HCT116 (cell line): ENCODE measurements at regions not wholly inside any gene's neighbourhood (a gene's known extent, or its start where the extent isn't known, plus 50 kb on each side); places are given as distances from the start of the nearest gene placed in this dataset.

Experiments used
- ATAC-seq: fragments of 200-7000 bp; cut with Tn5 transposase; 2 replicates; pipeline ENCODE4 v1.9.1; 2020; ENCODE audit warnings: mild to moderate bottlenecking, moderate library complexity
- BruUV-seq: library from RNA; stranded (reverse); fragments of 400-500 nt; replicated peaks from 2 replicates; lab custom pipeline; 2021; lab: Mats Ljungman, UMichigan
- CTCF ChIA-PET: fragments of 300-600 bp; sonication (Branson Sonifier 250); formaldehyde crosslinking; loops from one replicate; lab custom pipeline; 2021; ENCODE audit warnings: antibody characterized with exemption; lab: Charles Lee
- POLR2A ChIA-PET: fragments of 300-600, 350-600 bp; sonication (Branson Sonifier 250); formaldehyde crosslinking; loops from one replicate; lab custom pipeline; 2021; ENCODE audit warnings: antibody characterized with exemption; lab: Charles Lee
- RAD21 ChIA-PET, 2 experiments: fragments of 300-600 bp; sonication (Branson Sonifier 250); formaldehyde crosslinking; loops; one replicate each; lab custom pipeline; 2023; ENCODE audit warnings: low total read pairs in 2 of 2; ENCODE audit not compliant: uncharacterized antibody in 2 of 2, unreplicated experiment in 2 of 2, low non-redundant PET in 1 of 2; lab: Charles Lee
- DNase-seq: peaks from one replicate; pipeline ENCODE4 v3.0.0-alpha.2; 2010; ENCODE audit warnings: low read depth, low spot score
- H2AFZ ChIP-seq: fragments of 200-600 bp; shearing (Covaris generic), sonication (generic); 2 replicates; pipeline ENCODE4 v1.6.1; 2017; ENCODE audit warnings: low read depth, mixed run types, mixed read lengths, antibody characterized with exemption, low read length; ENCODE audit not compliant: poor library complexity, severe bottlenecking
- H3K27ac ChIP-seq: 2 replicates; pipeline ENCODE4 v1.5.1; 2012; ENCODE audit warnings: low read depth, low read length
- H3K27me3 ChIP-seq: fragments of 200-600 bp; sonication (generic); 2 replicates; pipeline ENCODE4 v1.6.1; 2016; ENCODE audit warnings: mixed run types, low read length, mixed read lengths; ENCODE audit not compliant: insufficient read depth
- H3K36me3 ChIP-seq, 2 experiments: fragments of 200-500 bp in 1 of 2; fragments of 200-600 bp in 1 of 2; sonication (Bioruptor generic) in 1 of 2; sonication (generic) in 1 of 2; 2 replicates each; pipeline versions ENCODE4 v1.5.1 to v1.6.1; 2014 to 2016; ENCODE audit warnings: low read length in 2 of 2, inconsistent platforms in 1 of 2, mixed read lengths in 1 of 2, mixed run types in 1 of 2; ENCODE audit not compliant: insufficient read depth in 2 of 2, control insufficient read depth in 1 of 2
- H3K4me1 ChIP-seq, 2 experiments: fragments of 200-600 bp in 1 of 2; sonication (generic) in 1 of 2; 2 replicates each; pipeline versions ENCODE4 v1.5.1 to v1.6.1; 2012 to 2017; ENCODE audit warnings: low read length in 2 of 2, inconsistent platforms in 1 of 2, mild to moderate bottlenecking in 1 of 2, mixed read lengths in 1 of 2, mixed run types in 1 of 2, moderate library complexity in 1 of 2; ENCODE audit not compliant: insufficient read depth in 2 of 2, control insufficient read depth in 1 of 2
- H3K4me2 ChIP-seq: fragments of 200-600 bp; sonication (generic); 2 replicates; pipeline ENCODE4 v1.6.1; 2017; ENCODE audit warnings: mixed run types, low read length, mixed read lengths
- H3K4me3 ChIP-seq, 2 experiments: fragments of 200-600 bp in 1 of 2; sonication (generic) in 1 of 2; replicated peaks in 1 of 2; 2 replicates each; pipeline ENCODE4 v1.5.1; 2011 to 2016; ENCODE audit warnings: low read length in 2 of 2, control low read depth in 1 of 2, low read depth in 1 of 2, mild to moderate bottlenecking in 1 of 2, mixed read lengths in 1 of 2, mixed run types in 1 of 2
- H3K79me2 ChIP-seq: fragments of 200-600 bp; sonication (generic); 2 replicates; pipeline ENCODE4 v1.6.1; 2017; ENCODE audit warnings: mild to moderate bottlenecking, mixed run types, low read length, moderate library complexity, mixed read lengths; ENCODE audit not compliant: insufficient read depth
- H3K9ac ChIP-seq: fragments of 200-600 bp; sonication (generic); 2 replicates; pipeline ENCODE4 v1.6.1; 2016; ENCODE audit warnings: low read length, mixed read lengths
- H3K9me2 ChIP-seq: fragments of 200-600 bp; sonication (generic), shearing (Covaris generic); 2 replicates; pipeline ENCODE4 v1.6.1; 2017; ENCODE audit warnings: mixed run types, mild to moderate bottlenecking, moderate library complexity; ENCODE audit not compliant: insufficient read depth
- H3K9me3 ChIP-seq, 2 experiments: fragments of 200-500 bp in 1 of 2; fragments of 200-600 bp in 1 of 2; sonication (Bioruptor generic) in 1 of 2; sonication (generic) in 1 of 2; 2 replicates each; pipeline ENCODE4 v1.6.1; 2014 to 2017; ENCODE audit warnings: low read length in 2 of 2, mixed read lengths in 2 of 2, inconsistent platforms in 1 of 2, low read depth in 1 of 2, mild to moderate bottlenecking in 1 of 2, mixed run types in 1 of 2, moderate library complexity in 1 of 2; ENCODE audit not compliant: control insufficient read depth in 1 of 2, insufficient read depth in 1 of 2
- H4K20me1 ChIP-seq: fragments of 200-600 bp; sonication (generic), shearing (Covaris generic); 2 replicates; pipeline ENCODE4 v1.6.1; 2017; ENCODE audit warnings: mixed run types, mild to moderate bottlenecking, moderate library complexity; ENCODE audit not compliant: insufficient read depth
- CTCF ChIP-seq, 3 experiments: fragments of 200-600 bp in 1 of 3; sonication (generic) in 1 of 3; IDR thresholded peaks in 2 of 3; conservative IDR thresholded peaks in 1 of 3; 2 replicates each; pipeline ENCODE4 v1.5.1; 2012 to 2017; ENCODE audit warnings: low read depth in 2 of 3, low read length in 2 of 3, antibody characterized with exemption in 1 of 3, borderline replicate concordance in 1 of 3, control low read depth in 1 of 3, mild to moderate bottlenecking in 1 of 3, mixed read lengths in 1 of 3, mixed run types in 1 of 3, moderate library complexity in 1 of 3; ENCODE audit not compliant: insufficient read depth in 1 of 3
- ELF1 ChIP-seq: IDR thresholded peaks from 2 replicates; pipeline ENCODE4 v1.6.1; 2012; ENCODE audit warnings: low read depth, borderline replicate concordance
- FOSL1 ChIP-seq: IDR thresholded peaks from 2 replicates; pipeline ENCODE4 v1.6.1; 2012; ENCODE audit warnings: low read depth
- MAX ChIP-seq: IDR thresholded peaks from 2 replicates; pipeline ENCODE4 v1.6.1; 2012
- POLR2AphosphoS5 ChIP-seq: IDR thresholded peaks from 2 replicates; pipeline ENCODE4 v1.6.1; 2011; ENCODE audit warnings: mild to moderate bottlenecking, low read depth, low read length, moderate library complexity
- YY1 ChIP-seq: IDR thresholded peaks from 2 replicates; pipeline ENCODE4 v1.6.1; 2011; ENCODE audit warnings: low read length, low read depth, moderate library complexity, mild to moderate bottlenecking; ENCODE audit not compliant: insufficient replicate concordance; ENCODE audit errors: extremely low read depth
- ZBTB33 ChIP-seq: IDR thresholded peaks from 2 replicates; pipeline ENCODE4 v1.6.1; 2011; ENCODE audit warnings: mild to moderate bottlenecking, low read length, moderate library complexity; ENCODE audit not compliant: insufficient replicate concordance; ENCODE audit errors: extremely low read depth
- ZFX ChIP-seq: fragments of 450-650 bp; IDR thresholded peaks from 2 replicates; pipeline ENCODE4 v1.6.1; 2017
- intact Hi-C: fragments of 100-400 bp; cut with micrococcal nuclease; formaldehyde crosslinking; loops from 2 replicates; pipeline ENCODE4 v1.10.0; 2022

- BruUV-seq, result no TSS peak
- Histone ChIP-seq H3K4me1 (no peaks in the 10 kb centered on the region), H3K4me3 (no peak overlapping the region), H4K20me1 (no peaks in the 10 kb centered on the region), H3K9me2 (no peaks in the 10 kb centered on the region), H3K36me3 (no peaks in the 10 kb centered on the region), H3K9me3 (no peaks in the 10 kb centered on the region), H3K4me2 (no peak overlapping the region), H2AFZ (no peak overlapping the region), H3K27me3 (no peaks in the 10 kb centered on the region), H3K9ac (no peak overlapping the region), H3K27ac (no peak overlapping the region), H3K79me2 (no peaks in the 10 kb centered on the region)
- intact Hi-C loops, result no loop called here
- ChIA-PET RAD21 (no interaction called here), CTCF (no interaction called here), POLR2A (no interaction called here)
- no peak for ATAC-seq
- no peak for DNase-seq
- no peak for TF ChIP-seq ZBTB33
- TF ChIP-seq ZFX, result no peak
- TF ChIP-seq ELF1, result no peak
- no peak for TF ChIP-seq FOSL1
- no peak for TF ChIP-seq MAX
- TF ChIP-seq CTCF (IDR thresholded peaks at IDR 0.05 in 2 of 3, conservative IDR thresholded peaks at IDR 0.05 in 1 of 3; ENCODE audit: borderline replicate concordance in 1 of 3, insufficient read depth in 1 of 3, low read depth in 2 of 3, low read length in 2 of 3), result no peak
- TF ChIP-seq YY1, result no peak
- TF ChIP-seq POLR2AphosphoS5, result no peak
Observed at GRCh38 chr12:86523844-86524243, 267.7 kb upstream of the MGAT4C start.
